ENCODE measurements at regions not wholly inside any gene's neighbourhood (a gene's known extent, or its start where the extent isn't known, plus 50 kb on each side); places are given as distances from the start of the nearest gene placed in this dataset.

- no peak overlapping the region for H3K9ac ChIP-seq (replicated peaks in 1 of 4; ENCODE audit: extremely low read depth in 1 of 4, low read depth in 3 of 4, low read length in 3 of 4)
- no peak overlapping the region for H2BK5ac ChIP-seq (ENCODE audit: low read depth, low read length)
- no peaks in the 10 kb centered on the region for H4K20me1 ChIP-seq (replicated peaks in 1 of 2; ENCODE audit: control insufficient read depth in 1 of 2, insufficient read depth in 2 of 2, low read length in 2 of 2)
- H3K23ac ChIP-seq (ENCODE audit: insufficient read length), result no peak overlapping the region
- FAIRE-seq, result no peak
- H3K18ac ChIP-seq (ENCODE audit: extremely low read depth, low read length), result no peak overlapping the region
- no peak overlapping the region for H3K14ac ChIP-seq (ENCODE audit: insufficient read length)
- H3K4me2 ChIP-seq (ENCODE audit: insufficient read depth in 1 of 2, low read depth in 2 of 2, low read length in 2 of 2), result no peak overlapping the region
- H4K5ac ChIP-seq (ENCODE audit: insufficient read length, low read depth, low read length), result no peak overlapping the region
- no peaks in the 10 kb centered on the region for H3K4me1 ChIP-seq (replicated peaks in 1 of 4; ENCODE audit: control insufficient read depth in 3 of 4, insufficient read depth in 4 of 4, low read length in 3 of 4)
- no peak overlapping the region for H4K91ac ChIP-seq (replicated peaks; ENCODE audit: insufficient read length, low read length)
- no peak overlapping the region for H2BK20ac ChIP-seq (ENCODE audit: low read length)
- no peak overlapping the region for H2BK120ac ChIP-seq (replicated peaks; ENCODE audit: low read depth, low read length)
- H2AFZ ChIP-seq (ENCODE audit: low read length), result no peak overlapping the region
- no peaks in the 10 kb centered on the region; the same call in 1 of the 2 replicates for H3K23me2 ChIP-seq (ENCODE audit: low read depth, low read length)
- POLR2A ChIA-PET (ENCODE audit: partially characterized antibody), result no interaction called here
- H2AK5ac ChIP-seq (ENCODE audit: low read depth, low read length), result no peak overlapping the region
- H2BK12ac ChIP-seq (ENCODE audit: low read depth, low read length), result no peak overlapping the region
- no peak overlapping the region for H3K4me3 ChIP-seq (ENCODE audit: extremely low read depth in 1 of 4, insufficient read depth in 2 of 4, low read depth in 3 of 4, low read length in 4 of 4)
- DNase-seq (ENCODE audit: low read depth in 1 of 2, low spot score in 2 of 2), result no peak
- H3K79me1 ChIP-seq (ENCODE audit: low read depth, low read length), result no peaks in the 10 kb centered on the region
- no peak overlapping the region for H4K8ac ChIP-seq (ENCODE audit: extremely low read depth, insufficient read depth, low read length)
- H2BK15ac ChIP-seq (ENCODE audit: low read length), result no peak overlapping the region
- TF ChIP-seq RNF2 (IDR thresholded peaks at IDR 0.05; ENCODE audit: borderline replicate concordance, low read depth, low read length, missing control alignments, poor library complexity, severe bottlenecking), result no peak
- TF ChIP-seq TAF1 (IDR thresholded peaks at IDR 0.05; ENCODE audit: low read depth, low read length), result no peak
- no peak for TF ChIP-seq GTF2F1 (IDR thresholded peaks at IDR 0.05; ENCODE audit: borderline replicate concordance, low read depth, low read length)
- no peak for TF ChIP-seq SIN3A (conservative IDR thresholded peaks at IDR 0.05 in 1 of 2, IDR thresholded peaks at IDR 0.05 in 1 of 2; ENCODE audit: low read depth in 1 of 2, low read length in 2 of 2)
- no peak for TF ChIP-seq RFX5 (IDR thresholded peaks at IDR 0.05; ENCODE audit: borderline replicate concordance, low read depth, low read length)
- no peak for TF ChIP-seq POLR2AphosphoS5 (IDR thresholded peaks at IDR 0.05; ENCODE audit: low read depth, low read length)
- TF ChIP-seq SIX5 (IDR thresholded peaks at IDR 0.05; ENCODE audit: low read depth, low read length), result no peak
- TF ChIP-seq POU5F1 (IDR thresholded peaks at IDR 0.05; ENCODE audit: low read depth, low read length), result no peak
- TF ChIP-seq NANOG (IDR thresholded peaks at IDR 0.05; ENCODE audit: insufficient read depth, low read depth, low read length, poor library complexity, severe bottlenecking), result no peak
- TF ChIP-seq BRCA1 (IDR thresholded peaks at IDR 0.05; ENCODE audit: low read depth, low read length), result no peak
- no peak for TF ChIP-seq SIRT6 (IDR thresholded peaks at IDR 0.05; ENCODE audit: low read length)
- WGBS, 2 experiments (ENCODE audit: extremely low coverage in 1 of 2, insufficient coverage in 1 of 2, insufficient read length in 1 of 2, insufficient replicate concordance in 2 of 2, low coverage in 1 of 2, low lambda C conversion rate in 2 of 2, missing lambda C conversion rate in 1 of 2), result 87% methylated on average over 3 of the region's 3 CpGs; no CpG with 5 or more reads in 1 of the 2 experiments
- H3K79me2 ChIP-seq (ENCODE audit: control insufficient read depth in 1 of 2, insufficient read depth in 2 of 2, low read length in 2 of 2), result no peaks in the 10 kb centered on the region
- H3K27ac ChIP-seq (ENCODE audit: low read depth, low read length), result no peak overlapping the region
- CTCF ChIA-PET (ENCODE audit: partially characterized antibody), result no interaction called here
- no peak overlapping the region for H3K56ac ChIP-seq (replicated peaks; ENCODE audit: insufficient read length, low read depth, low read length)
- H3K36me3 ChIP-seq (ENCODE audit: control insufficient read depth in 2 of 4, insufficient read depth in 4 of 4, low read length in 3 of 4), result no peaks in the 10 kb centered on the region
- no peaks in the 10 kb centered on the region for H3K9me3 ChIP-seq (ENCODE audit: insufficient read depth in 2 of 2, low read depth in 1 of 2, low read length in 1 of 2)
- no peak overlapping the region for H3K4ac ChIP-seq (replicated peaks; ENCODE audit: insufficient read length, low read depth, low read length)
- no peaks in the 10 kb centered on the region for H3K27me3 ChIP-seq (replicated peaks in 1 of 4; ENCODE audit: control insufficient read depth in 3 of 4, extremely low read depth in 1 of 4, insufficient read depth in 3 of 4, low read length in 3 of 4)
These were observed 264.0 kb upstream of the EPHA4 start for GRCh38 chr2:221836095-221836494.

Measured in H1 (cell line).